SK-N-SH treated with all-trans-retinoic acid at 6 μM for 48 hours (cell line): ENCODE measurements at regions not wholly inside any gene's neighbourhood (a gene's known extent, or its start where the extent isn't known, plus 50 kb on each side); places are given as distances from the start of the nearest gene placed in this dataset.

Experiments
- ZFP30 ChIP-seq: fragments of 450-650 bp; formaldehyde crosslinking; IDR thresholded peaks from 2 replicates; pipeline ENCODE4 v1.5.0; 2022; ENCODE audit warnings: mild to moderate bottlenecking, moderate library complexity
- TF ChIP-seq, protein P1 (sequence below): fragments of 250-450 bp; sonication (Bioruptor Pico); IDR thresholded peaks from 2 replicates; pipeline ENCODE4 v1.8.0; 2020; ENCODE audit warnings: mild to moderate bottlenecking, moderate library complexity, borderline replicate concordance

DNA sequence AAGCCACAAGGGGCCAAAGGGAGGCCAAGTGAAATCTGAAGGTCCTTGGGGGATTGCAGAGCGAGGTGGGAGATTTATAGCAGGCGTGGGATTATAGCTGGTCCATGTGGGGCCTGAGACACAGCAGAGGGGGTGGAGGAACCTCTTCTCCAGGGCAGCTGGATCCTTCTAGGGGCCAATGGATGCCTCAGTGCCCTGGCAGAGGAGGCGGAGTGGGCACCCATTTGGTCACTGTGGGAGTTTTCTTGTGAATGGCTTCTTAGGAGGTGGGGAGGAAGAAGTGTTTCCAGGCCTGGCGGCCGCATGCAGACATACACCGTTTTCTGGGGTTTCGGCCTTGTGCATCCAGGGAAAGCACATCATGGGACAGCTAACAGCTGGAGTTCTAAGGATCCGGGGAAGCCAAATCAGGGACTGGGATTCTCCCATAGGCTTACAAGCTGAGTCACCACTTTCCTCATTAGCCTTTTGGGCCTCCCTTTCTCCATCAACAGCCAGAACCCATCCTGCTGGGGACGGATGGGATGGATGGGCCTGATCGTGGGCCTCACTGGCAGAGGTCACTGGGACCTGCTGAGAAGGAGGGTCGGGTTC is 76.5 kb downstream of the RHOU start:
- TF ChIP-seq ZFP30 (CRISPR knock-in tag) = no peak
- TF ChIP-seq, protein P1, sequence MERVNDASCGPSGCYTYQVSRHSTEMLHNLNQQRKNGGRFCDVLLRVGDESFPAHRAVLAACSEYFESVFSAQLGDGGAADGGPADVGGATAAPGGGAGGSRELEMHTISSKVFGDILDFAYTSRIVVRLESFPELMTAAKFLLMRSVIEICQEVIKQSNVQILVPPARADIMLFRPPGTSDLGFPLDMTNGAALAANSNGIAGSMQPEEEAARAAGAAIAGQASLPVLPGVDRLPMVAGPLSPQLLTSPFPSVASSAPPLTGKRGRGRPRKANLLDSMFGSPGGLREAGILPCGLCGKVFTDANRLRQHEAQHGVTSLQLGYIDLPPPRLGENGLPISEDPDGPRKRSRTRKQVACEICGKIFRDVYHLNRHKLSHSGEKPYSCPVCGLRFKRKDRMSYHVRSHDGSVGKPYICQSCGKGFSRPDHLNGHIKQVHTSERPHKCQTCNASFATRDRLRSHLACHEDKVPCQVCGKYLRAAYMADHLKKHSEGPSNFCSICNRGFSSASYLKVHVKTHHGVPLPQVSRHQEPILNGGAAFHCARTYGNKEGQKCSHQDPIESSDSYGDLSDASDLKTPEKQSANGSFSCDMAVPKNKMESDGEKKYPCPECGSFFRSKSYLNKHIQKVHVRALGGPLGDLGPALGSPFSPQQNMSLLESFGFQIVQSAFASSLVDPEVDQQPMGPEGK = no peak
